Activated naive CD4-positive, alpha-beta T cell treated with anti-CD3 and anti-CD28 coated beads, Interleukin-2, amount 50 U/mL, for 16 hours (primary cell): ENCODE measurements at regions not wholly inside any gene's neighbourhood (a gene's known extent, or its start where the extent isn't known, plus 50 kb on each side); places are given as distances from the start of the nearest gene placed in this dataset.
"Not testable (repeated sequence)": the region's sequence is repeated elsewhere in the genome, so short reads cannot be mapped to it uniquely, and the experiment has no call there.

ENCODE experiments used
- DNase-seq: peaks from one replicate; pipeline ENCODE4 v3.0.0-alpha.2; 2020

DNA sequence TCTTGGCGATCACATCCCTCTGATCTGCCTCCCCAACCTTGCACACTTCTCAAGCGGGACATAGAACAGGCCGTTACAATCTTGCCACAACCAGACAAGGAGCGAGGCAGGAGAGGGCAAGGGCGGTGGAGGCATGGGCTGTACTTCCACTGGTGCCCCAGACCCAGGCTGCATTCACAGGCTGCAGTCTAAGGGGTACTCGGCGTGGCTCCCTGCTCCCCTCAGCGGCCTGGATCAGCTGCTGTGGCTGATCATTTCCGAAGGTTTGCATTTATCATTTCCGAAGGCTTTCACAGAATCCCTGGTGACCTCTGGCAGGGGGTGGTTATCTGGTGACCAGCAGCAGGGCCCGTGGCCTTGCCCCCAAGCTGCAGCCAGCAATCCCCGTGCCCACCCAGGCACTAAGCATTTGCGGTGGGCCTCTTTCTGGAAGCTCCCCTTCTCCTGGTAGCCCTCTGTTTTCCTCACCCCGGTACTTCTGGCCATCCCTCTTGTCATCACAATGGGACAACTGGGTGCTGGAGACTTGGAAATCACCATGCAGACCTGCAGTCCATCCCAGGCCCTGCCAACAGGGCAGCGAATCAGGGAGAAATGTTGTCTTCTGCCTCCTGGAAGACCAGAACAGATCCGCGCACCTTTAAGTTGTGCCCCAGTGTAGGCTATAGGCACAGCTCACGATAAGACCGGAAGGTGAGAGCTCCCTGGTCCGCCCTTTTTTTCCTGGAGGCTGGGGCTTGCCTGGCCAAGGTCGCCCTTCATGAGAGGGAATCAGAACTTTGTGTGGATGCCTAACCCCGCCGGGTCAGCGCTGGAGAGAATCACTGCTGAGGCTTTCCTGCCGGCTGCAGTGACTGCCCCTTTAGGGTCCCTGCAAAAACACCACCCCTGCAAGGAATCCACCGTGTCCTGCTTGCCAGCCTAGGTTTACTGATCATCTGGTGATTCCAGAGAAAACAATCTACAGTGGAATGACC, 1739.1 kb downstream of the TP53TG3F start:
- DNase-seq: no peak

DNA sequence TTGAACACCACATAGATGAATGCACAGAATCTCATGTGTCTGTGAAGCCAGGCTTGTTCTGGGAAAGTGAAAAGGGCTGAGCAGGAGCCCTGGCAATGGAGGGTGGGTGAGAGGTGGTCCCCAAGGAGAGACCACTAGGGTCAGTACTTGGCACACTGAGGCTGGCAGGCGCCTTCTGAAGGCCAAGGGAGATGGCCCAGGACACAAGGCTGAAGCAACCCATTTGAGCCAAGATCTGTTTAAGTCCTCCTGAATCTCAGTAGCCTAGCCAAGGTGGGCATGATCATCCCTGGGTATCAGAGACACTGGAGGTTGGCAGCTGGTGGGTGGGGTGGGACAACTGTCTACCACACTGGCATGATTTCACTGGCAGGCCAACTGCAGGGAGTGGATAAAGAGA, 1741.2 kb downstream of the TP53TG3F start:
- DNase-seq: no peak

DNA sequence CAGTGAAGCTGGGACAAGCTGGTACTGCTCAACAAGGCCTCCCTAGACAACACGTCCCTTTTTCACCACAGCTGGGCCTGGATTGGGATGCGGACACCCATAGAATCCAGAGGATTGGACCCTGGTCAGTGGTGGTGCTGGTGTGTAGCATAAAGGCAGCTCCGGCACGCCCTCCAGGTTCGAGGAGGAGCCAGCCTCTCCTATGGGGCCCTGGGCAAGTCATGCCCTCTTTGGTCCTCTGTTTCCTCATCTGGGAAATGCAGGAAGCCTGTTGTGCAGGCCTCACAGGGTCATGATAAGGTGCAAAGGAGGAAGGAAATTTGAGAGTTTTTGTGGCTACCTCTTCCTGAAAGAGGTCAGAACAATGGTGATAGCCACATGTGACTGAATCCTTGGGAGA, 1741.7 kb downstream of the TP53TG3F start:
- no peak for DNase-seq

DNA sequence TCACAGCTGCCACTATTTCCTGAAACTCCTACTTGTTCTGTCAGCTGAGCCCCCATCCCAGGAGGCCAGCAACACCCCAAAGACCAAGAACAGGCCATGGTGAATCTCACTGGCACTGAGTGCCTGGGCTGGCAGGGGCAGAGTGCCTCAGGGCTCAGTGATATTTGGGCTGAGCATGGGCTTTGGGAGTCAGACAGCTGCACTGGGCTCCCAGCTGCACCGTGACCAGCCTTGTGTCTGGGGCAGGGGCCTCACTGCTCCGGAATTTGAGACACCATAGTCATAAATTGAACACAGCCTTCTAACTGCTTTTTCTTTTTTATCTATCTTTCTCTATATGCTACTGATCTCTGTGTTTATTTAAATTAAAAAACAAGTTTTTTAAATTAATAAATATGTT, 1744.2 kb downstream of the TP53TG3F start:
- DNase-seq: no peak

DNA sequence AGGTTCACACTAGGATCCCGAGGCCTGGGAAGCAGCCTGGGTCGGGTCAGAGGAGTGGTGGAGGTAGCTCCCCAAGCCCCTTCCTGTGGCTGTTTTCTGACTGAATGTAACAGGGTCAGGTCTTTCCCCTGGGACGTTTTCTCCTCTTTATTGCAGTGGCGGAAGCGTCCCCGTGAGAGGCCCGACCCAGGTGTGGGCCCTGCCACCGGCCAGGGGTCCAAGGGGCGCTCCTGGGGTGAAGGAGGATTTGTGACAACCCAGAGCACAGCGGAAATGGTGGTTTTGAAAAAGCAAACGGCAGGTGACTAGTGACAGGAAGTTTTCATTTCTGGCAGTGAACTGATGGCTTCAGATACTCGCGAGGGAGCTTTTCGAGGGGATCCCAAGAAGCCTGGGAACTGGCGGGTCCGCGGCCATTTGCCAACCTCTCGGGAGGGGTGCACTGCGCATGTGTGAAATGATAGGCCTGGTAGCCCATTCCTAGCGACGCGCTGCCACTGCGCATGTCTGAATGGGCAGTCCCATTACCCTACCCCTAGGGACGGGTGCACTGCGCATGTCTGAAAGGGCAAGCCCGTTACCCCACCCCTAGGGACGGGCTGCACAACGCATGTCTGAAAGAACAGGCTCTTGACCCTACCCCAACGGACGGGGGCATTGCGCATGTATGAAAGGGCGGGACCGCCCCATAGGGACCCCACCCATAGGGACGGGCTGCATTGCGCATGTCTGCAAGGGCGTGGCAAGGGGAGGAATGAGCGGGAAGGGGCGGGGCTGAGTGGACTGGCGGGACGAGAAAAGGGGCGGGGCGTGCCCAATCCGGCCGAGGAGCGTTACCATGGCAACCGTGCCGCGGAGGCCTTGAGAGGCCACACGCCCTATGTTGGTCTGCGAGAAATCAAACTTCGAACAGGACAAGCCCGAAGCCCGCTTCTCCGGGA, 1747.9 kb downstream of the TP53TG3F start:
- DNase-seq: no peak

DNA sequence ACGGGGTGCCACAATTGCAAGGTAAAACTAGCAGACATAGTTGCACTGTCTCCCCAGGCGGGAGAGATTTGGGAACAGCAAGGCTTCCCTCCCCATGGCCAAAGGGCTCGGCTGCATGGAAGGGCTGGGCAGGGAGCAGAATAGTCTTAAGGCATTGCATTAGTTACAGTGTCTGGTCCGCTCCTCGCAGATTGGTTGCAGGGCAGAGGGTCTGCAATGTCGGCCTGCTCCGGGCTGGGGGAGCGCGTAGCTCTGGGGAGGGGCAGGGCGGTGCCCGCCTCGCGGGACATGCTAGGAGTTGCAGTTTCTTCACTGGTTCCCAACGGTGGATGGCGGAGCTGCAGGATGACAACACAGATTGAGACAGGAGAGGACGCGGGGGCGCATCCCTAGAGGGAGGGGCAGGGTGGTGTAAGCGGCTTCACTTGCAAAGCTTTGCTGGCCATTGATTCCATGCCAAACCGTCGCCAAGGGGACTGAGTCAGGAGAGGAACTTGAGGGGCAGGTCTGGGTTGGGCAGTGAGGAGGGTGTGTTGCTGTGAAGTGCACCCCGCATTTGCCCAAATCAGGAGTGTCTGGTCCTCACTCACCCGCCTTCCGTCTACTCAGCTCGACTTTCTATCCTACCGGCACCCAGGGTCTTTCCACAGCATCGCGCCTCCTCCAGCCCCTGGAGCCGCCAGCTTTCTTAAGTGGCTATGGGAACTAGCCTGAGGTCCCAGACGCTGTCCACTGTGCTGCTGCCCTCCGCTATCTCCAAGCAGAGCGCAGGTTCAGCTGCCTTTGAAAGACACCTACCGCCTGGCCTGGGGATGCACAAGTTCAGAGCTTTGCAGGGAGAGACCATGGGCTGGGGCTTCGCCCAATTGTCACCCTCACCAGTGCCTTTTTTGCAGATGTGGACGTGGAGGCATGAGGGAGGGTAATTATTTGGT, 1748.9 kb downstream of the TP53TG3F start:
- no peak for DNase-seq

DNA sequence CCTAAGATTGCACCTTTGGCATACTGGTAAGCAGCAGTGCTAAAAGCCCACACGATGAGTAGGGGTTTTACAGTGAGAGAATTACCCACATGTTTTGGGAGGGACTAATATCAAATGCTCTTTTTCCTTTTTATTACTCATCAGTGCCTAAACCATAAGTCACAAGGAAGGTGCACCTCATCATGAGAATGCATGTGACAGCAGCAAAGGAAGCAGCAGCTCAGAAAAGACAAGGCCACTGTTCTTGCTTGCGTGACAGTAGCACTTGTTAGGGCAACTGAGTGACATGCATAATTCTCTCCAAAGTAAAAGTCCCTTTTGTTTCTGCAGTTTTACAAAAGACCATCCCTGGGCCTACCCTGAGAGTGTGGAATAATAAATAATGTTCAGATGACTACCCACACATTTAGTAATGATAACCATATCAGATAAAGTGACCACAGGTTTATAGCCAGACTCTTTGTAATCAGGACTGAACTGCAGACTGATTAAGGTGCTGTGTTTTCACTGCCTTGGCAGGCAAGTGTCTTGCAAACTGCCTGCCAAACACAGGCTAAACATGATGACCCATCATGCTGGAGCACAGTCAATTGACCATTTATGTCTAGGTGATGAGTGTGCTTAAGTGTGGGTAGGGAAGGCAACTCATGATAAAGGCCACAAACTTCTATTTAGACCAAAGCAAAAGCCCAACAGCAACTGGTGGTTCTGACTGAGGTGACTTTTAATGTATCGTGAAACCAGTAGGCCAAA, 1751.4 kb downstream of the TP53TG3F start:
- no peak for DNase-seq

DNA sequence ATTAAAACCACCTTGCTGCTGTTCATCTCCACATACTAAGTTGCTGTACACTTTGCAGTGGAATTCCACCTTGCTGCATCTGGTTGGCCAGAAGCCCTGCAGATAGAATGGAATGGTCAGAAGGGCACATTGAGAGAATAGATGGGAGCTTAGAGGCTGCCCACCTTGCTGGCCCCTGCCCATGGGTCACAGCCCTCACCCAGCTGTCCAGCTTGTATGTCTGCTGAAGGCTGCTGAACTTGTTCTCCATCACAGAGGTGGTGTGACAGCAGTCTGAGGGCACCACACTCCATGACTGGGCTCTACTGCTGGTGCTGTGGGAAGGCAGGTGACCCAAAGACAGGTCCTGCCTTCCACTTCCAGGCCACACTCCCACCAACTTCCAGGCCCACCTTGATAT, 1755.4 kb downstream of the TP53TG3F start:
- no peak for DNase-seq

DNA sequence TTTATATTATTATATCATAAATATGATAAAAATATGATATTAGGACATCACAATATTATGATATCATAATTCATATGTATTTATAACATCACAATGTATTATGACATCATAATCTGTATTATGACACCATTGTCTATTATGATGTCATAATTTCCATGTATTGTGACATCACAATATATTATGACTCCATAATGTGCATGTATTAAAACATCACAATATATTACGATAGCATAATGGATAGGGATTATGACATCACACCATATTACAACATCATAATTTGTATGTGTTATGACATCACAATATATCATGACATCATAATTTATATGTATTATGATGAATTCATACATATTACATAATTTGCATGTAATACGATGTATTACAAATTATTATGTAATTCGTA, 1755.9 kb downstream of the TP53TG3F start:
- DNase-seq: no peak

DNA sequence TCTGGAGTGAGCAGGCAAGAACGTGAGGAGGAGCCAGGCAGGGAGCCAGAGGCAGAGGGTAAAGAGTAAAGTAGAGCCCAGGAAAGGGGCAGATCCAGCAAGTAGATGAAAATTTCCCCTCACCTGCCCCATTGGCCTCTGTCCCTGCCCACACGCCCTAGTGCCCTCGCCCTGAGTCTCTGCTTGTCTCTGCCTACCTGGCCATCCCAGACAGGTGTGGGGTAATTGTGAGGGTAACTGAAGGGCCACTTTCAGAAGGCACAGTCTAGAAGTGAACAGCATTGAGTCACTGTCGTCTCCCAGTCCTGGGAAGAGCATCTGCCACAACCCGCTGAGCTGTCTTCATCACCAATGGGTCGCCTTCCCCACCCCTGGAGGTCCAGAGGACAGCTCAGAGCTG, 1756.8 kb downstream of the TP53TG3F start:
- not testable (repeated sequence) for DNase-seq

DNA sequence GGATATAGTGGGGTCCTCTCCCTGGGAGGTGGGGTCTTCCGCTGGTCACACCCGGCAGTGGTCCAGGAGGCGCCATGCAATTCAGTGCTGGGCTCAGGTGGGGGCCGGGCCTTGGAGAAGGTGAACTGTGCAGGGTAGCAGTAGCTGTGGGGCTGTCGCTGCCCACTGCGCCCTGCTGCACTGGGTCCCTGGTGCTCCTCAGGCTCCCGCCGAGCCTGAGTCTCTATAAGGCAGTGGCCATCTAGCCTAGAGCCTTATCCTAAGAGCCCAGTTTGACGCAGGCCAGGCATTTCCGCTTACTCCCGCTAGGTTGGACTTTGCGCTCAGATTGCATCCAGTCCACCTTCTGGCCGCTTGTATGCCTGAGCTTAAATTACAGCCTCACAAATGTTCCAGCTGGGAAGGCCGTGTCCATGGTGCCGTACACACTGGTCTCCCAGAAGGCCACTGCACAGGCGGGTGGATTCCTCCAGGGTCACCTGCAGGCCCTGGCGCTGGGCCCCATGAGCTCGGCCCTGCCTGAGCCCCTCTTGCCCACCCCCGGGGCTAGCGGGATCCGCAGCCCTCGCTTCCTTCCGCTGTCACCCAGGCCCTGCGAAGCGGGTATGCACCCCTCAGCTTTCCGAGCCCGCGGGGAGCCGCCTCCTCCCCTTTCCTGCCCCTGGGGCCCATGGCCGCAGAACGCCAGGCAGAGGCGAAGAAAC, 1762.2 kb downstream of the TP53TG3F start:
- no peak for DNase-seq

DNA sequence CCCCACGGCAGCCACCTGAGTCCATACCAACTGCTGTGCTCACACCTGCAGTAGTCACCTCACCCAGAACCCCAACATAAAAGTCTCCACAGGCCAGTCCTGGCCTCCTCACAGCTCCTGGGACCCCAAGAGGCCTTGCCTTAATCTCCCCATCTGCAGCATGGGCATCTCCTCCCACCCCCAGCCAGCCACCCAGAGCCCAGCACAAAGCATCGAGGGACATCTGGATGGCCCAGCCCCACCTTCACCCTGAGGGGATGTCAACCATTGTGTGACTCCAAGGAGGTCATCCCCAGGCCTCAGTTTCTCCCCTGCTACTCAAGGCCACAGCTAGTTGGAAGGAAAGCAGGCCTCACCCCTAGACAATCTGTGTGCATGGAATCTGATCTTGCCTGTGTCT, 1775.3 kb downstream of the TP53TG3F start:
- DNase-seq: no peak

DNA sequence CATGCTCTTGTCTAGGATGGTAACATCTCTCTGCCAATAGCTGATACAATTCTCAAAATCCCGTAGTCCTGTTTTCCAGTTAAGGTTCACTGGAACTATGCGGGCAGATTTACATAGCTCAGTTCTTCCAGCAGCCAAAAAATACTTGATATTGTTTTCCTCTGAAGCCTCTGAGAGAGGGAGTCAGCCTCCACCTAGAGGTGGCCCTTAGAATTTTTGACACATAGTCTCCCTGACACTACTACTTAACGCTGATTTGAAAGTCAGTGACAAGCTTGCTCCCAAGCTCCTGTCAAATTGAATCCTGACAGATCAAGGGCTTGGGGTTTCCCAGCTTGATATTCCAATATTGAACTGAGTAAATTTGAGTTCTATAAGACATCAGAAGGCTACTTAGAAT, 1780.1 kb downstream of the TP53TG3F start:
- no peak for DNase-seq

DNA sequence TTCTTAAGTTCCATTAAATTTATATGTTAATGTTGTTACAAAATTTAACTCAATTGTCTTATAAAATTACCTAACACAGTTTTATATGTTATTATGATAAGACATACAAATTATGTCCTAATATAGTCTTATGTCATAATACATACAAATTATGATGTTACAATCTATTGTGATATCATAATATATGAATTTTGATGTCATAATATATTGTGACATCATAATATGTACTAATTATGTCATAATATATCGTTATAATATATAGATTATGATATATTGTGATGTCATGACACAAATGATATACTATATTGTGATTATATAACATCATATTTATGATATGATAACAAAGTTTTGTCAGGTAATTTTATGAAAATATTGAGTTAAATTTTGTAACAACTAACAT, 1789.6 kb downstream of the TP53TG3F start:
- no peak for DNase-seq

DNA sequence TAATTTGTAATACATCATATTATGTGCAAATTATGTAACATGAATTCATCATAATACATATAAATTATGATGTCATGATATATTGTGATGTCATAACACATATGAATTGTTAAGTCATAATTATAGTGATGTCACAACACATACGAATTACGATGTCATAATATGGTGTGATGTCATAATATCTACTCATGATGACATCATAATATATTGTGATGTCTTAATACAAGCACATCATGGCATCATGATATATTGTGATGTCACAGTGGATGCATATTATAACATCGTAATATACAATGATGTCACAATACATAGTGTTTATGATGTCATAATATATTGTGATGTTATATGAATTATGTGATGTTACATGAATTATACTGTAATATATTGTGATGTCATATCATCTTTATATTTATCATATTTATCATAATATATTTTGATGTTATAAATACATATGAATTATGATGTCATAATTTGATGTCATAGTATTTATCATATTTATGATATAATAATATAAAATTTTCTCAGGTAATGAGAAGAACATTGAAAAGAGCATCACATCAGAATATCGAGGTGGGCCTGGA, 1793.0 kb downstream of the TP53TG3F start:
- no peak for DNase-seq

DNA sequence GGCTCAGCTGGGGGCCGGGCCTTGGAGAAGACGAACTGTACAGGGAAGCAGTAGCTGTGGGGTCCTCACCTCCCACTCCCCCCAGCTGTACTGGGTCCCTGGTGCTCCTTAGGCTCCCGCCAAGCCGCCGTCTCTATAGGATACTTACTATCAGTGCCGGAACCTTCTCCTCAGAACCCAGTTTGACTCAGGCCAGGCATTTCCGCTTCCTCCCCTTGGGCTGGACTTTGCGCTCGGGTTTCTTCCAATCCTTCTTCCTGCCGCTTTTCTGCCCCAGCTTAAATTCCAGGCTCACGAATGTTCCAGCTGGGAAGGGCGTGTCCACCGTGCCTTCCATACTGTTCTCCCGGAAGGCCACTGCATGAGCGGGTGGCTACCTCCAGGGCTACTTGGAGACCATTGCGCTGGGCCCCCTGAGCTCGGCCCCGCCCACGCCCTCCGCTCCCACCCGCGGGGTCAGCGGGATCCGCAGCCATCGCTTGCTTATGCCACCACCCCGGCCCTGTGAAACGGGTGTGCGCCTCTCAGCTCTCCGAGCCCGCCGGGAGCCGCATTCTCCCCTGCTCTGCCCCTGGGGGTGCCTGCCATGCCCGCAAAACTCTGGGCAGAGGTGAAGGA, 1795.9 kb downstream of the TP53TG3F start:
- no peak for DNase-seq

DNA sequence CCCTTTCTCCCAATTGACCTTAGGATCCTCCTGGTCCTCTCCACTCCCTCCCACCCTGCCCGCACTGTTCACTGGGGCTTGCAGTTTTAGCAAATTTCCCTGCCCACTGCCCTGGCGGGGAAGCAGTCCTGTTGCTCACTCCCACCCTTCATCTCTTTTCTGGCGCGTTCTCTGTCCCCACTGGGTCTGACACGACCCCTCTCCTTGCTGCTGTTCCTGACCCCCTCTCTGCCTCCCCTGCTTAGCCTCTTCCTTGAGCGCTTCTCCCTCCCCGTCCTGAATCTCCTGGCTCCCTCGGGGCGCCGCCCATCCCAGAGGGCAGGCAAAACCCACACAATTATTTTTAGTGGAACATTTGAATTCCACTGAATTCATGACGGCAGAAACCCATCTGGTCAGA, 1796.4 kb downstream of the TP53TG3F start:
- no peak for DNase-seq

DNA sequence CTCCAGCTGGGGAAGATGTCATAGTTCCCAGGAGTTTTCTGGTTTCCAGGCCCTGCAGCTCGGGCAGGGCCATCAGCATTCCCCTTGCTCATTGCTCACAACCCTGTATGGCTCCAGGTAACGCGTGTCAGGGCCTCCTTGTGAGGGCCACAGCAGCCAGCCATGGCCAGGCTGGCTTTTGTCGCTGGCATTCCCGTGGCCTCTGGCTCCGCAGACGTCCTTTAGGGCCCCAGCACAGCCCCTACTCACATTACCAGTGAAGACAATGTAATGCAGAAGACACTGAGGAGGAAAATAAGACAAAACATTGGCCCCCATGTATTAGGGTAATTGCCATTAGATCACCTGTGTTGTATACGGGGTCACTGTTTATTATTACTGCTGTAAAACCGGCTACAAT, 1799.0 kb downstream of the TP53TG3F start:
- DNase-seq: no peak

DNA sequence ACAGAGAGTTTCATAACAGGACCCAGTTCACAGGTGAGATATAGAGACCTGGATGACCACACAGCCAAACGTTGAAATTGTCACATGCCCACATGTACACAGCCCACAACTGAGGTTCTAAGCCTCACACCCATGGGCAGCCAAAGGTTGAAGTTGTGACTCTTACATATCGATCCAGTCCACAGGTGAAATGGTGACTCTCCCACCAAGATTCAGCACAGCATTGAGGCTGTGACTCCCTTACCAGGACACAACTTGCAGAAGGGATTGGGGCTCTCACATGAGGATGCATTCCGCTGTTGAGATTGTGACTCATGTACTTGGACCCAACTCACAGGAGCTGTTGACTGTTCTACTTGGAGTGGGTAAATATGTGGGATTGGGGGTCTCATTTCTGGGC, 1836.4 kb downstream of the TP53TG3F start:
- DNase-seq: no peak

DNA sequence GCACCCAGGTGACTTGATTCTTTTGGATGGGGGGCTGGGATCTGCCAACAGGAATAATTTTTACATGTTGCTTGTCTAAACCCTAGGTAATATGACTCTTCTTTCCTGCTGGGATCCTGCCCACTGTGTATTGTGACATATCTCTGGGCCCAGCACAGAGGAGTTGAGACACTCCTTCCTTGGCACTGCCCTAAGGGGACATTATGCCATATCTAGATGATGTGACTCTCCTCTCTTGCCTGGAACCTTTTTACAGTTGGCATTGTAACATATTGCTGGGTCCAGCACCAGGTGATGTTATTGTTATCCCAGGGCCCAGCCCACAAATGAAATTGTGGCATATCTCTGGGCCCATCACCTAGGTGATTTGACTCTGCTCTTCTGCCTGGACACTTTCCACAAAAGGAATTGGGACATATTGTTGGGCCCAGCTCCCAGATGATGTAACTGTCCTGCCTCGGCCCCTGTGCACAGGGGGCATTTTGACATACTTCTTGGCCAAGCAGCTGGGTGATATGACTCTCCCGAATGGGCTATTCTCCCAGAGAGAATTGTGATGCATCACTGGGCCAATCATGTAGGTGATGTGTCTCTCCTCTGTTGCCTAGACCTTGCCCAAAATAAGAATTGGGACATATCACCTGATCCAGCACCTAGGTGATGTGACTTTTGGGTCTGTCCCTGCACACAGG, 1837.7 kb downstream of the TP53TG3F start:
- DNase-seq: no peak
